ENCODE measurements at regions not wholly inside any gene's neighbourhood (a gene's known extent, or its start where the extent isn't known, plus 50 kb on each side); places are given as distances from the start of the nearest gene placed in this dataset.

DNA sequence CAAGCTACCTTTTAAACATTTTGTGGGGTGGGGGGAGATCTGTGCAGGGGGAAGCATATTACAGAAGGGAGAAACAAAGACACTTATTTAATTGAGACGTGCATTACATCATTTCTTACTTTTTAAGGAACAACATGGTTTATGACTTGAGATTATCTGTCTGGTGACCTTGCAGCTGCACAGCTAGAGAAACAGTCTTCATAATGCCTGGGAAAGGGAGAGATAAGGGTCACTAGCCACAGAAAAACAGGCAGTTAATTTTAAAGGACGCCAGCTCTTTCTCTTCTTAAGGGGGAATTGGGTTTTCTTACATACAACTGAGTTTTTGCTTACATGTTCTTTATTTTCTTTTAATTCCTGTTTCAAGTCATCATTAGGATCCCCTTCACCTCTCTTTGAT, 147.9 kb downstream of the SST start:
- H3K9me3 Mint-ChIP-seq: no peaks in the 10 kb centered on the region
- Histone ChIP-seq H3K4me3 (replicated peaks in 1 of 3; ENCODE audit: low read depth in 2 of 3, low read length in 3 of 3) (no peak overlapping the region), H2AFZ (ENCODE audit: insufficient read depth, low read depth, low read length, poor library complexity, severe bottlenecking) (no peak overlapping the region), H4K20me1 (ENCODE audit: insufficient read depth, low read length) (no peaks in the 10 kb centered on the region), H3K36me3 (replicated peaks in 1 of 2; ENCODE audit: control insufficient read depth in 1 of 2, insufficient read depth in 2 of 2, low read length in 2 of 2) (no peaks in the 10 kb centered on the region), H3K9ac (ENCODE audit: insufficient read depth, low read length, poor library complexity, severe bottlenecking) (no peak overlapping the region), H3K9me3 (replicated peaks in 1 of 2; ENCODE audit: control insufficient read depth in 1 of 2, insufficient read depth in 1 of 2, low read length in 2 of 2) (no peaks in the 10 kb centered on the region), H3K4me1 (ENCODE audit: control insufficient read depth in 1 of 2, insufficient read depth in 2 of 2, low read length in 2 of 2) (no peaks in the 10 kb centered on the region), H3K4me2 (replicated peaks; ENCODE audit: extremely low read depth, low read length, poor library complexity, severe bottlenecking) (no peak overlapping the region), H3K79me2 (ENCODE audit: insufficient read depth, low read length) (no peaks in the 10 kb centered on the region), H3K27me3 (ENCODE audit: control insufficient read depth in 2 of 2, insufficient read depth in 2 of 2, low read length in 2 of 2) (peaks cover 0 to 3% of the 10 kb centered on the region in 2 donors), H3K27ac (ENCODE audit: low read depth in 1 of 2, low read length in 2 of 2) (no peak overlapping the region)
- no peak overlapping the region for H3K27ac Mint-ChIP-seq
- H3K4me3 Mint-ChIP-seq: no peak overlapping the region
- no peak for DNase-seq
- intact Hi-C loops (cut with micrococcal nuclease): no loop called here
- no peaks in the 10 kb centered on the region for H3K4me1 Mint-ChIP-seq
- H3K36me3 Mint-ChIP-seq: no peaks in the 10 kb centered on the region
- no CpG with 5 or more reads among the region's 2 CpGs for WGBS (ENCODE audit: insufficient coverage)
- peaks cover 0 to 4% (median 1%) of the 10 kb centered on the region in 3 donors for H3K27me3 Mint-ChIP-seq (ENCODE audit: low read depth in 3 of 3)
- TF ChIP-seq, protein P1, sequence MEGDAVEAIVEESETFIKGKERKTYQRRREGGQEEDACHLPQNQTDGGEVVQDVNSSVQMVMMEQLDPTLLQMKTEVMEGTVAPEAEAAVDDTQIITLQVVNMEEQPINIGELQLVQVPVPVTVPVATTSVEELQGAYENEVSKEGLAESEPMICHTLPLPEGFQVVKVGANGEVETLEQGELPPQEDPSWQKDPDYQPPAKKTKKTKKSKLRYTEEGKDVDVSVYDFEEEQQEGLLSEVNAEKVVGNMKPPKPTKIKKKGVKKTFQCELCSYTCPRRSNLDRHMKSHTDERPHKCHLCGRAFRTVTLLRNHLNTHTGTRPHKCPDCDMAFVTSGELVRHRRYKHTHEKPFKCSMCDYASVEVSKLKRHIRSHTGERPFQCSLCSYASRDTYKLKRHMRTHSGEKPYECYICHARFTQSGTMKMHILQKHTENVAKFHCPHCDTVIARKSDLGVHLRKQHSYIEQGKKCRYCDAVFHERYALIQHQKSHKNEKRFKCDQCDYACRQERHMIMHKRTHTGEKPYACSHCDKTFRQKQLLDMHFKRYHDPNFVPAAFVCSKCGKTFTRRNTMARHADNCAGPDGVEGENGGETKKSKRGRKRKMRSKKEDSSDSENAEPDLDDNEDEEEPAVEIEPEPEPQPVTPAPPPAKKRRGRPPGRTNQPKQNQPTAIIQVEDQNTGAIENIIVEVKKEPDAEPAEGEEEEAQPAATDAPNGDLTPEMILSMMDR (IDR thresholded peaks at IDR 0.05): no peak

DNA sequence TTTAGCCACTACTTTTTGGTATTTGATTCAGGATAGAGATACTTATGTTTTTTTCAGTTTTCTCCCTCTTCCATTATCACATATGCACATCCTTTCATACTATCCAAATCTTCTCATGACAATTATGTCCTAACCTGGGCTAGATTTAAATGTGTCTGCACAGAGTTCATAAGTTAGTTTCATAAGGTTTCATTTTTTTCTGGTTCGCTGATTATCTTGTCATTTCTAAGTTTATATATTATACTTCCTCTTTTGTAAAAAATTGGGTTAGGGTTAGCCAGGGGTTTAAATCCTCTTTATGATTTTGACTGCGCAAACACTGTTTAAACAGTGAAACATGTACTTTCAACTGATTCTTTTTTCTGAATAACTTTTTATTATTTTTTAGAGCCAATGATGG, 148.6 kb downstream of the SST start:
- H3K79me2 ChIP-seq (ENCODE audit: insufficient read depth, low read length): no peaks in the 10 kb centered on the region
- no peak overlapping the region for H3K9ac ChIP-seq (ENCODE audit: insufficient read depth, low read length, poor library complexity, severe bottlenecking)

More for the DNA sequence above, 148.6 kb downstream of the SST start:
- DNase-seq: no peak
- Histone ChIP-seq H3K4me2 (replicated peaks; ENCODE audit: extremely low read depth, low read length, poor library complexity, severe bottlenecking) (no peak overlapping the region), H2AFZ (ENCODE audit: insufficient read depth, low read depth, low read length, poor library complexity, severe bottlenecking) (no peak overlapping the region), H3K36me3 (replicated peaks in 1 of 2; ENCODE audit: control insufficient read depth in 1 of 2, insufficient read depth in 2 of 2, low read length in 2 of 2) (no peaks in the 10 kb centered on the region), H3K27ac (ENCODE audit: low read depth in 1 of 2, low read length in 2 of 2) (no peak overlapping the region), H4K20me1 (ENCODE audit: insufficient read depth, low read length) (no peaks in the 10 kb centered on the region), H3K9me3 (replicated peaks in 1 of 2; ENCODE audit: control insufficient read depth in 1 of 2, insufficient read depth in 1 of 2, low read length in 2 of 2) (no peaks in the 10 kb centered on the region), H3K27me3 (ENCODE audit: control insufficient read depth in 2 of 2, insufficient read depth in 2 of 2, low read length in 2 of 2) (peaks cover 0 to 3% of the 10 kb centered on the region in 2 donors), H3K4me3 (replicated peaks in 1 of 3; ENCODE audit: low read depth in 2 of 3, low read length in 3 of 3) (no peak overlapping the region), H3K4me1 (ENCODE audit: control insufficient read depth in 1 of 2, insufficient read depth in 2 of 2, low read length in 2 of 2) (no peaks in the 10 kb centered on the region)
- Mint-ChIP-seq H3K9me3 (no peaks in the 10 kb centered on the region), H3K36me3 (no peaks in the 10 kb centered on the region), H3K27ac (no peak overlapping the region), H3K4me1 (no peaks in the 10 kb centered on the region), H3K27me3 (ENCODE audit: low read depth in 3 of 3) (peaks cover 0 to 4% (median 1%) of the 10 kb centered on the region in 3 donors), H3K4me3 (no peak overlapping the region)
- intact Hi-C loops (cut with micrococcal nuclease): no loop called here
- TF ChIP-seq, protein P1 (IDR thresholded peaks at IDR 0.05): no peak
- no CpG with 5 or more reads among the region's 2 CpGs for WGBS (ENCODE audit: insufficient coverage)
